Heart right ventricle (tissue), 16 donors: ENCODE measurements at regions not wholly inside any gene's neighbourhood (a gene's known extent, or its start where the extent isn't known, plus 50 kb on each side); places are given as distances from the start of the nearest gene placed in this dataset.

Experiments
- ATAC-seq, 8 donors: fragments of 200-7000 bp; cut with Tn5 transposase; one replicate each; pipeline ENCODE4 v1.9.1; 2020; ENCODE audit warnings: mild to moderate bottlenecking in 8 of 8, moderate library complexity in 8 of 8, moderate number of reproducible peaks in 1 of 8
- DNase-seq, 2 donors: peaks; one replicate each; pipeline ENCODE4 v3.0.0-alpha.2; 2020
- H3K27ac ChIP-seq, 10 donors: fragments of 200-600 bp; sonication (generic) in 2 of 10; one replicate each; pipeline versions ENCODE4 v1.5.0 to v1.8.0; 2020 to 2022; ENCODE audit warnings: mild to moderate bottlenecking in 3 of 10
- H3K27me3 ChIP-seq, 7 donors: fragments of 200-600 bp; one replicate each; pipeline ENCODE4 v1.8.0; 2021 to 2022; ENCODE audit warnings: mild to moderate bottlenecking in 2 of 7
- H3K36me3 ChIP-seq, 9 donors: fragments of 200-600 bp; sonication (generic) in 1 of 9; one replicate each; pipeline versions ENCODE4 v1.5.0 to v1.8.0; 2020 to 2022; ENCODE audit warnings: mild to moderate bottlenecking in 2 of 9
- H3K4me1 ChIP-seq, 9 donors: fragments of 200-600 bp; sonication (generic) in 1 of 9; one replicate each; pipeline versions ENCODE4 v1.5.0 to v1.8.0; 2020 to 2022; ENCODE audit warnings: mild to moderate bottlenecking in 4 of 9
- H3K4me3 ChIP-seq, 10 donors: fragments of 200-600 bp; sonication (generic) in 2 of 10; one replicate each; pipeline versions ENCODE4 v1.5.0 to v1.8.0; 2020 to 2022; ENCODE audit warnings: mild to moderate bottlenecking in 7 of 10, moderate library complexity in 2 of 10
- H3K9me3 ChIP-seq, 11 donors: fragments of 200-600 bp in 10 of 11; sonication (generic) in 2 of 11; one replicate each; pipeline versions ENCODE4 v1.5.0 to v1.8.0; 2013 to 2022; ENCODE audit warnings: mild to moderate bottlenecking in 2 of 11, control low read depth in 1 of 11, moderate library complexity in 1 of 11
- WGBS, 2 donors: extraction: QIAGEN DNeasy Blood & Tissue Kit; methylation state at CpG; one replicate each; pipeline ENCODE4 v1.1.7; 2013; ENCODE audit warnings: inconsistent platforms in 1 of 2; 5-methylcytosine and 5-hydroxymethylcytosine counted together
- intact Hi-C, 10 donors: fragments of 100-400 bp; cut with DNase I; formaldehyde crosslinking; loops; one replicate each; pipeline versions ENCODE4 v1.11.1 to v1.14.2; 2022
- TF ChIP-seq, protein P1 (sequence below), 9 donors: fragments of 200-600 bp; sonication (generic) in 2 of 9; IDR thresholded peaks; one replicate each; pipeline versions ENCODE4 v1.5.0 to v1.8.0; 2021 to 2022; ENCODE audit warnings: antibody characterized with exemption in 9 of 9, mild to moderate bottlenecking in 5 of 9, moderate library complexity in 1 of 9
- donor health status: Arrhythmogenic right ventricular cardiomyopathy.
- donor health status: ischemic (EF 13 %, LVEDD 7.1; RV severe dilation, severe dysfunction).
- donor health status: healthy with polysubstance abuse.
- donor health status: DM: no; HTN: yes; CAD: no.
- donor health status: DM: no; HTN: no; CAD: no.
- donor health status: ischemic (EF 25% LVEDD 6.9; RV normal size, moderate dysfunction).
- donor health status: ischemic (EF 25% LVEDD 5.7; RV mildly dilated, moderate dysfunction).
- donor health status: healthy.
- donor health status: DM: yes; HTN: yes; CAD: no.
- donor health status: Ischemic cardiomyopathy.
- donor health status: ischemic (EF 35%, LVEDD 5.7; RV mildly dilated, moderate dysfunction).
- donor health status: nonischemic (EF 11% LVEDD 7.7; RV severe dilation, severe dysfunction).
- donor health status: DM: yes; HTN: yes; CAD: no.
- donor health status: PGD.
- donor health status: ischemic (EF 29% LVEDD 5.4; RV normal size, mild dysfunction).
- donor health status: nonischemic (EF 23%, LVEDD 6.1; RV moderate dilation, normal function).

- WGBS, 2 donors: 84 to 91% methylated on average over 2 of the region's 2 CpGs
- H3K9me3 ChIP-seq: peaks cover 0 to 5% (median 0%) of the 10 kb centered on the region in 11 donors
- no peak for ATAC-seq
- H3K4me3 ChIP-seq: no peak overlapping the region
- no peaks in the 10 kb centered on the region for H3K36me3 ChIP-seq
- peaks cover 0 to 4% (median 0%) of the 10 kb centered on the region in 7 donors for H3K27me3 ChIP-seq
- peak overlapping the region in 1 of 10 donors; percentile 58 for H3K27ac ChIP-seq
- TF ChIP-seq, protein P1, sequence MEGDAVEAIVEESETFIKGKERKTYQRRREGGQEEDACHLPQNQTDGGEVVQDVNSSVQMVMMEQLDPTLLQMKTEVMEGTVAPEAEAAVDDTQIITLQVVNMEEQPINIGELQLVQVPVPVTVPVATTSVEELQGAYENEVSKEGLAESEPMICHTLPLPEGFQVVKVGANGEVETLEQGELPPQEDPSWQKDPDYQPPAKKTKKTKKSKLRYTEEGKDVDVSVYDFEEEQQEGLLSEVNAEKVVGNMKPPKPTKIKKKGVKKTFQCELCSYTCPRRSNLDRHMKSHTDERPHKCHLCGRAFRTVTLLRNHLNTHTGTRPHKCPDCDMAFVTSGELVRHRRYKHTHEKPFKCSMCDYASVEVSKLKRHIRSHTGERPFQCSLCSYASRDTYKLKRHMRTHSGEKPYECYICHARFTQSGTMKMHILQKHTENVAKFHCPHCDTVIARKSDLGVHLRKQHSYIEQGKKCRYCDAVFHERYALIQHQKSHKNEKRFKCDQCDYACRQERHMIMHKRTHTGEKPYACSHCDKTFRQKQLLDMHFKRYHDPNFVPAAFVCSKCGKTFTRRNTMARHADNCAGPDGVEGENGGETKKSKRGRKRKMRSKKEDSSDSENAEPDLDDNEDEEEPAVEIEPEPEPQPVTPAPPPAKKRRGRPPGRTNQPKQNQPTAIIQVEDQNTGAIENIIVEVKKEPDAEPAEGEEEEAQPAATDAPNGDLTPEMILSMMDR (IDR thresholded peaks at IDR 0.05): no peak
- DNase-seq: no peak
- peaks cover 0 to 4% (median 0%) of the 10 kb centered on the region in 9 donors for H3K4me1 ChIP-seq
- intact Hi-C loops: no loop called here
Measured at GRCh38 chr2:181143790-181144300, 163.4 kb downstream of the UBE2E3 start.

GRCh38 chr2:181145645-181146044, 165.2 kb downstream of the UBE2E3 start:
- intact Hi-C loops: no loop called here
- ATAC-seq: no peak
- Histone ChIP-seq H3K4me1 (peaks cover 0 to 4% (median 0%) of the 10 kb centered on the region in 9 donors), H3K36me3 (no peaks in the 10 kb centered on the region), H3K9me3 (peaks cover 0 to 5% (median 0%) of the 10 kb centered on the region in 11 donors), H3K4me3 (no peak overlapping the region), H3K27ac (peak overlapping the region in 1 of 10 donors; percentile 21), H3K27me3 (peaks cover 0 to 4% (median 0%) of the 10 kb centered on the region in 7 donors)
- TF ChIP-seq, protein P1 (IDR thresholded peaks at IDR 0.05): no peak
- no peak for DNase-seq
- WGBS, 2 donors: 94 to 95% methylated on average over 22 of the region's 22 CpGs

- H3K27ac ChIP-seq: peak overlapping the region in 1 of 10 donors; percentile 21
- ATAC-seq: no peak
Measured at GRCh38 chr2:181146171-181146570, 165.8 kb downstream of the UBE2E3 start.

GRCh38 chr2:181149056-181149455, 168.7 kb downstream of the UBE2E3 start:
- Histone ChIP-seq H3K9me3 (peaks cover 0 to 5% (median 0%) of the 10 kb centered on the region in 11 donors), H3K27ac (no peak overlapping the region), H3K4me1 (peaks cover 0 to 3% (median 0%) of the 10 kb centered on the region in 9 donors), H3K36me3 (no peaks in the 10 kb centered on the region), H3K4me3 (no peak overlapping the region), H3K27me3 (peaks cover 0 to 4% (median 0%) of the 10 kb centered on the region in 7 donors)
- TF ChIP-seq, protein P1 (IDR thresholded peaks at IDR 0.05): no peak
- 54 to 61% methylated on average over 2 of the region's 2 CpGs for WGBS, 2 donors
- ATAC-seq (no peak), DNase-seq (no peak)
- intact Hi-C loops: no loop called here

More at GRCh38 chr2:181146171-181146570, 165.8 kb downstream of the UBE2E3 start:
- H3K9me3 ChIP-seq: peaks cover 0 to 5% (median 0%) of the 10 kb centered on the region in 11 donors
- peaks cover 0 to 4% (median 0%) of the 10 kb centered on the region in 7 donors for H3K27me3 ChIP-seq
- intact Hi-C loops: no loop called here
- 82 to 91% methylated on average over 2 of the region's 2 CpGs for WGBS, 2 donors
- H3K4me3 ChIP-seq: no peak overlapping the region
- TF ChIP-seq, protein P1 (IDR thresholded peaks at IDR 0.05): no peak
- H3K4me1 ChIP-seq: peaks cover 0 to 4% (median 0%) of the 10 kb centered on the region in 9 donors
- no peak for DNase-seq
- no peaks in the 10 kb centered on the region for H3K36me3 ChIP-seq
